GM12874 (cell line): ENCODE measurements at regions not wholly inside any gene's neighbourhood (a gene's known extent, or its start where the extent isn't known, plus 50 kb on each side); places are given as distances from the start of the nearest gene placed in this dataset.

ENCODE experiments used
- TF ChIP-seq, protein P1 (sequence below): IDR thresholded peaks from 2 replicates; pipeline ENCODE4 v1.5.1; 2011; ENCODE audit warnings: low read depth, mild to moderate bottlenecking, control low read depth, low read length, moderate library complexity; ENCODE audit not compliant: insufficient read depth

DNA sequence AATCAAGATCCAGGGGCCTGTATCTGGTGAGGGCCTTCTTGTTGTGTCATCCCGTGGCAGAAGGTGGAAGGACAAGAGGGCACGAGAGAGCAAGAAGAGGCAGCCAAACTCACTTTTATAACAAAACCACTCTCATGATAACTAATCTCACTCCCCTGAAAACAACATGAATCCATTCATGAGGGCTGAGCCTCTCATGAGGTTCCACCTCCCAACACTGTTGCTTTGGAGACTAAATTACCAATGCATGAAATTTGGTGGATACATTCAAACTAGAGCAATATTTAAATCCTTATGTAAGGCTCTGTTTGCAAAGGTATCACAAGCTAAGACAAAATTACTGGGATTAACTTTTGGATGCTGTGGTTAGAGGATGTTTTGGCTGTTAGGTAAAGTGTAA, 470.1 kb upstream of the NOVA1 start:
- TF ChIP-seq, protein P1, sequence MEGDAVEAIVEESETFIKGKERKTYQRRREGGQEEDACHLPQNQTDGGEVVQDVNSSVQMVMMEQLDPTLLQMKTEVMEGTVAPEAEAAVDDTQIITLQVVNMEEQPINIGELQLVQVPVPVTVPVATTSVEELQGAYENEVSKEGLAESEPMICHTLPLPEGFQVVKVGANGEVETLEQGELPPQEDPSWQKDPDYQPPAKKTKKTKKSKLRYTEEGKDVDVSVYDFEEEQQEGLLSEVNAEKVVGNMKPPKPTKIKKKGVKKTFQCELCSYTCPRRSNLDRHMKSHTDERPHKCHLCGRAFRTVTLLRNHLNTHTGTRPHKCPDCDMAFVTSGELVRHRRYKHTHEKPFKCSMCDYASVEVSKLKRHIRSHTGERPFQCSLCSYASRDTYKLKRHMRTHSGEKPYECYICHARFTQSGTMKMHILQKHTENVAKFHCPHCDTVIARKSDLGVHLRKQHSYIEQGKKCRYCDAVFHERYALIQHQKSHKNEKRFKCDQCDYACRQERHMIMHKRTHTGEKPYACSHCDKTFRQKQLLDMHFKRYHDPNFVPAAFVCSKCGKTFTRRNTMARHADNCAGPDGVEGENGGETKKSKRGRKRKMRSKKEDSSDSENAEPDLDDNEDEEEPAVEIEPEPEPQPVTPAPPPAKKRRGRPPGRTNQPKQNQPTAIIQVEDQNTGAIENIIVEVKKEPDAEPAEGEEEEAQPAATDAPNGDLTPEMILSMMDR: no peak

DNA sequence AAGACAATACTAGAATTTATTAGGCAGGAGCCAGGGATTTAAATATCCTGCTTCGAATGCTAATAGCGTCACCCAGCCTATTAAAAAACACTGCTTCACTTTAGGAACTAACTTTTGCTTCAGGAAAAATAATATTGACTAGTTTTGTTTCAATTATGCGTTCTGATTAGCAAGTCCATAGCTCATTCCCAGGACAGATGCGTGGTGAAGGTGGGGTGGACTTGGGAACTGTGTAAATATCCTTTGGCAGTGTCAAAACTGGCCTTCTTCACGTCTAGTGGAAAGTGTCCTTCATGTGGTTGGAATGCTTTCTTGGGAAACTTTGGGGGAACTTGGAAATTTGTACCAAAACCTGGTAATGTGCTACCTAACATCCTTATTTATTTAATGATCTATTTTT, 474.8 kb upstream of the NOVA1 start:
- TF ChIP-seq, protein P1: no peak

DNA sequence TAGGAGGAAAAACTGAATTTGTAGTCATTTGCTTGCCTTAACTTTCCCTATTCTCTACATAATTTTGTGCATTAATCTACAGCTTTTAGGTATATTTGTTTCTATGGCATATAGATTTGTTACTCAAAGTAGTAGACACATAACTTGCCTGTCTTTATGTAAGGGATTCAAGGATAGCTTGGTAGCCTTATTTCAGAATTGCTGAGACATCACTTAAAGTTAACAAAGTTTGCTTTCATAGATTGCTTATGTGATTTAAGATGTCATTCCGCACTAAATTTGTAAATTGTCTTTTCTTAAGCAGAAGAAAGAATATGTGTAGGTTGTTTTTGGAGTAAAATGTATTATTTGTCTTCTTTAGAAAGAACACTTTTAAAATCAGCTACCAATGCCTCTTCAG, 477.7 kb upstream of the NOVA1 start:
- TF ChIP-seq, protein P1: no peak

DNA sequence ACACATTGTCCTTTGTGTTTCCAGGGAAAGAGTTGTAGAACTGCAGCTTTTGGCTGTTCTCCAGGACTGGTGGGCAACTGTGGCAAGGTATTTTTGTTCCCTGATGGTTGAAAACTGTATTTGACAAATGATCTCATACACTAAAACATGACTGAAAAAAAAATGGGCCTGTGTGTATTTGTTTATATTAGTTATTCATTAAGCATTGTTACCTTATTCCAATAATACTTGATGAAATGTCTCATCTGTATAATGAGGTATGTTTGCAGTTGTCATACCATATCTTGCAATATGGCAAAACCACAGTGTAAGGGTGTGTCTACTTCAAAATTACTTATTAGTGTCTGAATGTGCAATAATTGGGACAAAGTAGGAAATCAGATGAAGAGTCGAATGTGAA, 479.4 kb upstream of the NOVA1 start:
- TF ChIP-seq, protein P1: no peak

DNA sequence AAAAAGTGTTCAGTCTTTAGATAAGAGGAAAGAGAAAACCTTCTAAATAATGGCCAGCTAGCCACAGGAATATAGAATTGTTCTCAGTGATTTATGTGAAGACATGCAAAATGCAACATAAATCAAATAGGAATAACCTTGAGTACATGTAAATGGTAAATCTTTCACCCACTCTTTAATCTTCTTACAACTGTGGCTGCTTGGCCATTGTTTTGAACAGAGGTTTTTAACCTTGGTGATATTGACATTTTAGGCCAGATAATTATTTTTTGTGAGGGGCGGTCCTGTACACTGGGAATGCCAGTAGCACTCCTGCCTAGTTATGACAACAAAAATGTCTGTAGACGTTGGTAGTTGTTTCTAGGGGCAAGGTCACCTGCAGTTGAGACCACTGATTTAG, 479.9 kb upstream of the NOVA1 start:
- TF ChIP-seq, protein P1: no peak

DNA sequence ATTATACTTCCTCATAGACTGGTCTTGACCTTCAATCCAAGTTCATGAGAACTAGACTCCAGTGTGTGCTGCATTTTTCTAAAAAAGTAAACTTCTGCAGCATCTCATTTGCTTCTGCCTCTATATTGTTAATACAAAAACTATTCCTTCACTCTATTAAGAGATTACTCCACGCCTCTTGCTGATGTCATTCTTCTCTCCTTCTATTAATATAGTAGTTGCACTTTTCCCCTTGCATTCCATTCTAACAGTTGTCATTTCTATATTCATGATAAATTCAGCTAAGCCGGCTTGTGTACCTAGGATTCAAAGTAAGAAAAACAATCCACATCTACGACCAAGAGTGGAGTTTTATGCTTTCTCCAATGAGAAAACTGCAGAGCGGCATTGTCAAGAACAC, 480.4 kb upstream of the NOVA1 start:
- TF ChIP-seq, protein P1: no peak

DNA sequence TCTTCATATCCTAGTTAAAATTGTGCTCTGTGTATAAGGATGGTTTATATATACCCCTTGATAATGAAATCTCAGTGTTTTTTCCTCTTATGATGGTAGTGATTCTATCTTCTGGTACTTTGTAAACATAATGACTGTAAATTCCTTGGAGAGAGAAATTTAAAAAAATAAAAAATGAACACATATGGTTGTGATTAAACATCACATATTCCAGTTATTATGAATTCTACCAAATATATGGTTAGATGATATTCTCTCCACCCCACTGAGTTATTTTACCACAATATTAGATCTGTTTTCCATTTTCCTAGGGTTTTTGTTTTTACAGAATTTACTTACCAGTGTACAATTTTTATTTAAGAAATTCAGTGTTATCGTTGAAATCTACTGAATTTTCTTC, 481.9 kb upstream of the NOVA1 start:
- TF ChIP-seq, protein P1: no peak

DNA sequence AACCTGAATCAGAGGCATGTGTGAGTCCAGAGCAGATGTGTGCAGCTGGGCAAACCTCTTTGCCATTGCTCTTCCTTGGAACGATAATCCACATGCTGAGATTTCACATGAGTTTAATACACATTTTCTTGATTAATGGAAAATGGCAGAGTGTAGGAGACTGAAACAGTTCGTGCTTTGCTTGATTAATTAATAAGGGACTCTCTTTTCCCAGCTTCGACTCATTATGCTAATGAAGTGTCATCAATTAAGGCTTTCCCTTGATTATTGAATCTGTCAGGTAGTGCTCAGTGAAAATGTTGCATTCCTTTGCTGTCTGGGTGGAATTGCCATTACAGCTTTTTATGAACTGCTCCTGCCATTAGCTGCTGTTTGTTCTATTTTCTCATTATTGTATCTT, 487.7 kb upstream of the NOVA1 start:
- TF ChIP-seq, protein P1: no peak
